ENCODE measurements at regions not wholly inside any gene's neighbourhood (a gene's known extent, or its start where the extent isn't known, plus 50 kb on each side); places are given as distances from the start of the nearest gene placed in this dataset.

GRCh38 chr5:121386334-121386733 lies 465.3 kb upstream of the FTMT start:
- H3K4me3 ChIP-seq, result no peak overlapping the region
- no peaks in the 10 kb centered on the region for H3K36me3 ChIP-seq
- H3K27me3 ChIP-seq (ENCODE audit: low read depth), result no peaks in the 10 kb centered on the region
- H3K27ac ChIP-seq (replicated peaks), result no peak overlapping the region
- H3K9me3 ChIP-seq (replicated peaks), result no peaks in the 10 kb centered on the region
- TF ChIP-seq CTCF (IDR thresholded peaks at IDR 0.05; ENCODE audit: borderline replicate concordance), result no peak
- no peak for DNase-seq
- intact Hi-C loops (cut with micrococcal nuclease), result no loop called here
- no peaks in the 10 kb centered on the region for H3K4me1 ChIP-seq

- no peak overlapping the region for H3K27ac ChIP-seq (replicated peaks)
- TF ChIP-seq CTCF (IDR thresholded peaks at IDR 0.05; ENCODE audit: borderline replicate concordance), result no peak
- intact Hi-C loops (cut with micrococcal nuclease), result no loop called here
- no peaks in the 10 kb centered on the region for H3K36me3 ChIP-seq
- no peak for DNase-seq
- no peaks in the 10 kb centered on the region for H3K27me3 ChIP-seq (ENCODE audit: low read depth)
- peaks cover 3% of the 10 kb centered on the region for H3K9me3 ChIP-seq (replicated peaks)
- no peak overlapping the region for H3K4me3 ChIP-seq
- H3K4me1 ChIP-seq, result no peaks in the 10 kb centered on the region
These were observed 455.0 kb upstream of the FTMT start for GRCh38 chr5:121396716-121397115.

- Histone ChIP-seq H3K27me3 (ENCODE audit: low read depth) (no peaks in the 10 kb centered on the region), H3K36me3 (no peaks in the 10 kb centered on the region), H3K4me1 (no peaks in the 10 kb centered on the region), H3K27ac (replicated peaks) (no peak overlapping the region), H3K9me3 (replicated peaks) (peaks cover 3% of the 10 kb centered on the region), H3K4me3 (no peak overlapping the region)
- intact Hi-C loops (cut with micrococcal nuclease), result no loop called here
- TF ChIP-seq CTCF (IDR thresholded peaks at IDR 0.05; ENCODE audit: borderline replicate concordance), result no peak
- no peak for DNase-seq
These were observed 451.8 kb upstream of the FTMT start for GRCh38 chr5:121399879-121400278.

GRCh38 chr5:121408778-121409177 lies 442.9 kb upstream of the FTMT start:
- intact Hi-C loops (cut with micrococcal nuclease), result no loop called here
- H3K36me3 ChIP-seq, result no peaks in the 10 kb centered on the region
- H3K4me3 ChIP-seq, result no peak overlapping the region
- no peaks in the 10 kb centered on the region for H3K4me1 ChIP-seq
- no peaks in the 10 kb centered on the region for H3K27me3 ChIP-seq (ENCODE audit: low read depth)
- DNase-seq, result no peak
- H3K27ac ChIP-seq (replicated peaks), result no peak overlapping the region
- H3K9me3 ChIP-seq (replicated peaks), result no peaks in the 10 kb centered on the region
- TF ChIP-seq CTCF (IDR thresholded peaks at IDR 0.05; ENCODE audit: borderline replicate concordance), result no peak

GRCh38 chr5:121415270-121415669 lies 436.4 kb upstream of the FTMT start:
- Histone ChIP-seq H3K27ac (replicated peaks) (no peak overlapping the region), H3K27me3 (ENCODE audit: low read depth) (no peaks in the 10 kb centered on the region), H3K9me3 (replicated peaks) (no peaks in the 10 kb centered on the region), H3K36me3 (no peaks in the 10 kb centered on the region), H3K4me1 (no peaks in the 10 kb centered on the region), H3K4me3 (no peak overlapping the region)
- intact Hi-C loops (cut with micrococcal nuclease), result no loop called here
- TF ChIP-seq CTCF (IDR thresholded peaks at IDR 0.05; ENCODE audit: borderline replicate concordance), result no peak
- no peak for DNase-seq

GRCh38 chr5:121421646-121422045 lies 430.0 kb upstream of the FTMT start:
- H3K4me1 ChIP-seq, result no peaks in the 10 kb centered on the region
- H3K27ac ChIP-seq (replicated peaks), result no peak overlapping the region
- TF ChIP-seq CTCF (IDR thresholded peaks at IDR 0.05; ENCODE audit: borderline replicate concordance), result no peak
- H3K36me3 ChIP-seq, result no peaks in the 10 kb centered on the region
- no peaks in the 10 kb centered on the region for H3K27me3 ChIP-seq (ENCODE audit: low read depth)
- H3K9me3 ChIP-seq (replicated peaks), result no peaks in the 10 kb centered on the region
- no peak overlapping the region for H3K4me3 ChIP-seq
- no peak for DNase-seq
- intact Hi-C loops (cut with micrococcal nuclease), result no loop called here

Data from left ventricle myocardium inferior (tissue), 1 donor.